T1000 (cell line): ENCODE measurements at regions not wholly inside any gene's neighbourhood (a gene's known extent, or its start where the extent isn't known, plus 50 kb on each side); places are given as distances from the start of the nearest gene placed in this dataset.
"Not testable (repeated sequence)": the region's sequence is repeated elsewhere in the genome, so short reads cannot be mapped to it uniquely, and the experiment has no call there.

Source experiments
- DNase-seq: peaks from one replicate; lab custom pipeline; 2025; ENCODE audit warnings: mixed read lengths; lab: John Stamatoyannopoulos, UW

GRCh38 chr17:64728041-64728695 lies 66.1 kb upstream of the SMURF2 start:
- DNase-seq: no peak

GRCh38 chr17:64726025-64726424 lies 63.9 kb upstream of the SMURF2 start:
- DNase-seq: not testable (repeated sequence)

- DNase-seq: not testable (repeated sequence)
Measured at GRCh38 chr17:64724246-64724645, 62.1 kb upstream of the SMURF2 start.

GRCh38 chr17:64723781-64724180 lies 61.7 kb upstream of the SMURF2 start:
- no peak for DNase-seq

GRCh38 chr17:64721556-64721955 lies 59.4 kb upstream of the SMURF2 start:
- not testable (repeated sequence) for DNase-seq

- not testable (repeated sequence) for DNase-seq
Measured at GRCh38 chr17:64720253-64720652, 58.1 kb upstream of the SMURF2 start.

GRCh38 chr17:64719517-64719916 lies 57.4 kb upstream of the SMURF2 start:
- DNase-seq: not testable (repeated sequence)

GRCh38 chr17:64718816-64719215 lies 56.7 kb upstream of the SMURF2 start:
- DNase-seq: not testable (repeated sequence)

GRCh38 chr17:64718058-64718457 lies 56.0 kb upstream of the SMURF2 start:
- DNase-seq: no peak

GRCh38 chr17:64716496-64716895 lies 54.4 kb upstream of the SMURF2 start:
- not testable (repeated sequence) for DNase-seq

- not testable (repeated sequence) for DNase-seq
Measured at GRCh38 chr17:64713786-64714185, 51.7 kb upstream of the SMURF2 start.

GRCh38 chr17:64712557-64713351 lies 50.6 kb upstream of the SMURF2 start:
- not testable (repeated sequence) for DNase-seq
